ENCODE measurements at regions not wholly inside any gene's neighbourhood (a gene's known extent, or its start where the extent isn't known, plus 50 kb on each side); places are given as distances from the start of the nearest gene placed in this dataset.
A peak's percentile ranks its signal among the peaks of the same experiment; 100 is the strongest.

- CTCF ChIA-PET, result no interaction called here
- DNase-seq, result no peak
- 97% methylated on average over 5 of the region's 6 CpGs for WGBS (ENCODE audit: insufficient coverage)
- POLR2A ChIA-PET, result no interaction called here
- Histone ChIP-seq H3K27ac (ENCODE audit: insufficient read depth in 1 of 2, low read depth in 1 of 2, low read length in 2 of 2, poor library complexity in 1 of 2, severe bottlenecking in 2 of 2) (no peak overlapping the region), H3K4me3 (ENCODE audit: control insufficient read depth in 1 of 7, extremely low read depth in 1 of 7, insufficient read depth in 4 of 7, low read depth in 2 of 7, low read length in 6 of 7) (no peak overlapping the region), H3K36me3 (ENCODE audit: control insufficient read depth in 4 of 4, insufficient read depth in 4 of 4, low read length in 3 of 4) (no peaks in the 10 kb centered on the region), H3K4me1 (ENCODE audit: control extremely low read depth in 1 of 4, control insufficient read depth in 4 of 4, insufficient read depth in 4 of 4, low read length in 3 of 4) (peaks cover 25 to 48% (median 42%) of the 10 kb centered on the region in 4 experiments), H3K9me3 (ENCODE audit: control extremely low read depth in 1 of 5, control insufficient read depth in 4 of 5, insufficient read depth in 2 of 5, low read depth in 1 of 5, low read length in 4 of 5) (peaks cover 0 to 11% (median 6%) of the 10 kb centered on the region in 5 experiments), H3K27me3 (replicated peaks in 2 of 5; ENCODE audit: control insufficient read depth in 4 of 5, insufficient read depth in 5 of 5, low read length in 4 of 5) (no peaks in the 10 kb centered on the region)
These were observed 156.4 kb downstream of the CD83 start for GRCh38 chr6:14274016-14274415.

GRCh38 chr6:14274546-14275492, 157.2 kb downstream of the CD83 start:
- H3K4me3 ChIP-seq (ENCODE audit: control insufficient read depth in 1 of 7, extremely low read depth in 1 of 7, insufficient read depth in 4 of 7, low read depth in 2 of 7, low read length in 6 of 7), result peak overlapping the region in 1 of 7 experiments; percentile 6
- CTCF ChIA-PET, result no interaction called here
- H3K27ac ChIP-seq (ENCODE audit: insufficient read depth in 1 of 2, low read depth in 1 of 2, low read length in 2 of 2, poor library complexity in 1 of 2, severe bottlenecking in 2 of 2), result no peak overlapping the region
- H3K36me3 ChIP-seq (ENCODE audit: control insufficient read depth in 4 of 4, insufficient read depth in 4 of 4, low read length in 3 of 4), result no peaks in the 10 kb centered on the region
- H3K9me3 ChIP-seq (ENCODE audit: control extremely low read depth in 1 of 5, control insufficient read depth in 4 of 5, insufficient read depth in 2 of 5, low read depth in 1 of 5, low read length in 4 of 5), result peaks cover 0 to 11% (median 6%) of the 10 kb centered on the region in 5 experiments
- no peak for DNase-seq
- WGBS (ENCODE audit: insufficient coverage), result 92% methylated on average over 14 of the region's 16 CpGs
- POLR2A ChIA-PET, result interaction anchor here (0.6 kb wide), 1 partner anchor 344 kb away, joined by 3 read pairs; no protein-coding TSS in a partner anchor
- H3K4me1 ChIP-seq (ENCODE audit: control extremely low read depth in 1 of 4, control insufficient read depth in 4 of 4, insufficient read depth in 4 of 4, low read length in 3 of 4), result peaks cover 25 to 48% (median 42%) of the 10 kb centered on the region in 4 experiments
- H3K27me3 ChIP-seq (replicated peaks in 2 of 5; ENCODE audit: control insufficient read depth in 4 of 5, insufficient read depth in 5 of 5, low read length in 4 of 5), result no peaks in the 10 kb centered on the region

GRCh38 chr6:14275493-14275851, 157.9 kb downstream of the CD83 start:
- POLR2A ChIA-PET, result interaction anchor here (0.6 kb wide), 1 partner anchor 344 kb away, joined by 3 read pairs; no protein-coding TSS in a partner anchor

GRCh38 chr6:14276071-14276470, 158.5 kb downstream of the CD83 start:
- Histone ChIP-seq H3K9me3 (ENCODE audit: control extremely low read depth in 1 of 5, control insufficient read depth in 4 of 5, insufficient read depth in 2 of 5, low read depth in 1 of 5, low read length in 4 of 5) (peaks cover 0 to 12% (median 10%) of the 10 kb centered on the region in 5 experiments), H3K4me3 (ENCODE audit: control insufficient read depth in 1 of 7, extremely low read depth in 1 of 7, insufficient read depth in 4 of 7, low read depth in 2 of 7, low read length in 6 of 7) (no peak overlapping the region), H3K36me3 (ENCODE audit: control insufficient read depth in 4 of 4, insufficient read depth in 4 of 4, low read length in 3 of 4) (no peaks in the 10 kb centered on the region), H3K4me1 (ENCODE audit: control extremely low read depth in 1 of 4, control insufficient read depth in 4 of 4, insufficient read depth in 4 of 4, low read length in 3 of 4) (peaks cover 21 to 42% (median 36%) of the 10 kb centered on the region in 4 experiments), H3K27ac (ENCODE audit: insufficient read depth in 1 of 2, low read depth in 1 of 2, low read length in 2 of 2, poor library complexity in 1 of 2, severe bottlenecking in 2 of 2) (no peak overlapping the region), H3K27me3 (replicated peaks in 2 of 5; ENCODE audit: control insufficient read depth in 4 of 5, insufficient read depth in 5 of 5, low read length in 4 of 5) (no peaks in the 10 kb centered on the region)
- WGBS (ENCODE audit: insufficient coverage), result 74% methylated on average over 3 of the region's 4 CpGs
- peak in 1 of 3 donors; percentile 10 for DNase-seq
- ChIA-PET CTCF (interaction anchor here (1.1 kb wide), 1 partner anchor 42 kb away, joined by 3 read pairs; no protein-coding TSS in a partner anchor), POLR2A (no interaction called here)

More at GRCh38 chr6:14275493-14275851, 157.9 kb downstream of the CD83 start:
- peaks cover 23 to 48% (median 42%) of the 10 kb centered on the region in 4 experiments for H3K4me1 ChIP-seq (ENCODE audit: control extremely low read depth in 1 of 4, control insufficient read depth in 4 of 4, insufficient read depth in 4 of 4, low read length in 3 of 4)
- WGBS (ENCODE audit: insufficient coverage), result 35% methylated on average over 7 of the region's 9 CpGs
- H3K9me3 ChIP-seq (ENCODE audit: control extremely low read depth in 1 of 5, control insufficient read depth in 4 of 5, insufficient read depth in 2 of 5, low read depth in 1 of 5, low read length in 4 of 5), result peaks cover 0 to 12% (median 10%) of the 10 kb centered on the region in 5 experiments
- H3K4me3 ChIP-seq (ENCODE audit: control insufficient read depth in 1 of 7, extremely low read depth in 1 of 7, insufficient read depth in 4 of 7, low read depth in 2 of 7, low read length in 6 of 7), result peak overlapping the region in 1 of 7 experiments; percentile 6
- H3K36me3 ChIP-seq (ENCODE audit: control insufficient read depth in 4 of 4, insufficient read depth in 4 of 4, low read length in 3 of 4), result no peaks in the 10 kb centered on the region
- no peak overlapping the region for H3K27ac ChIP-seq (ENCODE audit: insufficient read depth in 1 of 2, low read depth in 1 of 2, low read length in 2 of 2, poor library complexity in 1 of 2, severe bottlenecking in 2 of 2)
- no peaks in the 10 kb centered on the region for H3K27me3 ChIP-seq (replicated peaks in 2 of 5; ENCODE audit: control insufficient read depth in 4 of 5, insufficient read depth in 5 of 5, low read length in 4 of 5)
- DNase-seq, result peak in 1 of 3 donors; percentile 15
- CTCF ChIA-PET, result no interaction called here

- H3K9me3 ChIP-seq (ENCODE audit: control extremely low read depth in 1 of 5, control insufficient read depth in 4 of 5, insufficient read depth in 2 of 5, low read depth in 1 of 5, low read length in 4 of 5), result peaks cover 0 to 12% (median 10%) of the 10 kb centered on the region in 5 experiments
- H3K4me3 ChIP-seq (ENCODE audit: control insufficient read depth in 1 of 7, extremely low read depth in 1 of 7, insufficient read depth in 4 of 7, low read depth in 2 of 7, low read length in 6 of 7), result peak overlapping the region in 2 of 7 experiments; percentile 1 to 7
- H3K4me1 ChIP-seq (ENCODE audit: control extremely low read depth in 1 of 4, control insufficient read depth in 4 of 4, insufficient read depth in 4 of 4, low read length in 3 of 4), result peaks cover 21 to 36% (median 32%) of the 10 kb centered on the region in 4 experiments
- DNase-seq, result peak; percentile 34 to 90 (median 84)
- POLR2A ChIA-PET, result no interaction called here
- 17% methylated on average over 2 of the region's 4 CpGs for whole genome bisulfite sequencing (ENCODE audit: insufficient coverage)
- CTCF ChIA-PET, result interaction anchor here (1.1 kb wide), 1 partner anchor 41 kb away, joined by 3 read pairs; no protein-coding TSS in a partner anchor
- H3K27me3 ChIP-seq (replicated peaks in 2 of 5; ENCODE audit: control insufficient read depth in 4 of 5, insufficient read depth in 5 of 5, low read length in 4 of 5), result no peaks in the 10 kb centered on the region
- peak overlapping the region in 1 of 2 experiments; percentile 25 for H3K27ac ChIP-seq (ENCODE audit: insufficient read depth in 1 of 2, low read depth in 1 of 2, low read length in 2 of 2, poor library complexity in 1 of 2, severe bottlenecking in 2 of 2)
- H3K36me3 ChIP-seq (ENCODE audit: control insufficient read depth in 4 of 4, insufficient read depth in 4 of 4, low read length in 3 of 4), result no peaks in the 10 kb centered on the region
These were observed 159.3 kb downstream of the CD83 start for GRCh38 chr6:14276667-14277404.

GRCh38 chr6:14277405-14277930, 159.9 kb downstream of the CD83 start:
- Histone ChIP-seq H3K9me3 (ENCODE audit: control extremely low read depth in 1 of 5, control insufficient read depth in 4 of 5, insufficient read depth in 2 of 5, low read depth in 1 of 5, low read length in 4 of 5) (peaks cover 0 to 10% (median 9%) of the 10 kb centered on the region in 5 experiments), H3K4me3 (ENCODE audit: control insufficient read depth in 1 of 7, extremely low read depth in 1 of 7, insufficient read depth in 4 of 7, low read depth in 2 of 7, low read length in 6 of 7) (peak overlapping the region in 2 of 7 experiments; percentile 1 to 7), H3K27me3 (replicated peaks in 2 of 5; ENCODE audit: control insufficient read depth in 4 of 5, insufficient read depth in 5 of 5, low read length in 4 of 5) (no peaks in the 10 kb centered on the region), H3K4me1 (ENCODE audit: control extremely low read depth in 1 of 4, control insufficient read depth in 4 of 4, insufficient read depth in 4 of 4, low read length in 3 of 4) (peaks cover 21 to 36% (median 32%) of the 10 kb centered on the region in 4 experiments), H3K36me3 (ENCODE audit: control insufficient read depth in 4 of 4, insufficient read depth in 4 of 4, low read length in 3 of 4) (no peaks in the 10 kb centered on the region), H3K27ac (ENCODE audit: insufficient read depth in 1 of 2, low read depth in 1 of 2, low read length in 2 of 2, poor library complexity in 1 of 2, severe bottlenecking in 2 of 2) (peak overlapping the region in 1 of 2 experiments; percentile 25)
- WGBS (ENCODE audit: insufficient coverage), result 87% methylated on average over 2 of the region's 2 CpGs
- no peak for DNase-seq
- ChIA-PET CTCF (no interaction called here), POLR2A (no interaction called here)

All from common myeloid progenitor, CD34-positive (primary cell).